PFSK-1 (cell line): ENCODE measurements at regions not wholly inside any gene's neighbourhood (a gene's known extent, or its start where the extent isn't known, plus 50 kb on each side); places are given as distances from the start of the nearest gene placed in this dataset.

ENCODE experiments used
- FOXP2 ChIP-seq: optimal IDR thresholded peaks from 2 replicates; pipeline ENCODE3; 2011; ENCODE audit warnings: borderline replicate concordance, control low read depth, inconsistent platforms; ENCODE audit not compliant: insufficient read depth; ENCODE audit errors: extremely low read length, extremely low read depth
- POLR2AphosphoS5 ChIP-seq: IDR thresholded peaks from 2 replicates; pipeline ENCODE4 v1.6.1; 2012; ENCODE audit warnings: low read depth, mild to moderate bottlenecking, control low read depth, low read length, moderate library complexity
- REST ChIP-seq, 2 experiments: IDR thresholded peaks; 2 replicates each; pipeline versions ENCODE4 v1.6.1 to v1.8.0; 2011 to 2012; ENCODE audit warnings: low read depth in 2 of 2, low read length in 2 of 2, control low read depth in 1 of 2, inconsistent platforms in 1 of 2, mild to moderate bottlenecking in 1 of 2, moderate library complexity in 1 of 2; ENCODE audit not compliant: insufficient read depth in 1 of 2
- SIN3A ChIP-seq: IDR thresholded peaks from 2 replicates; pipeline ENCODE4 v1.6.1; 2012; ENCODE audit warnings: mild to moderate bottlenecking, low read length, moderate library complexity, borderline replicate concordance; ENCODE audit not compliant: insufficient read depth
- TAF1 ChIP-seq: IDR thresholded peaks from 2 replicates; pipeline ENCODE4 v1.6.1; 2012; ENCODE audit warnings: low read length, control low read depth, borderline replicate concordance; ENCODE audit not compliant: insufficient read depth

- TF ChIP-seq SIN3A (no peak), POLR2AphosphoS5 (no peak), REST (IDR thresholded peaks at IDR 0.05; ENCODE audit: insufficient read depth in 1 of 2, low read depth in 2 of 2, low read length in 2 of 2) (no peak), FOXP2 (no peak)
These were observed 571.5 kb upstream of the TENM3 start for GRCh38 chr4:181671672-181672071.

- TF ChIP-seq POLR2AphosphoS5 (no peak), SIN3A (no peak), FOXP2 (no peak), REST (IDR thresholded peaks at IDR 0.05; ENCODE audit: insufficient read depth in 1 of 2, low read depth in 2 of 2, low read length in 2 of 2) (no peak)
These were observed 570.5 kb upstream of the TENM3 start for GRCh38 chr4:181672751-181673150.

GRCh38 chr4:181674315-181674875 lies 568.8 kb upstream of the TENM3 start:
- TF ChIP-seq SIN3A = no peak
- no peak for TF ChIP-seq FOXP2
- TF ChIP-seq POLR2AphosphoS5 = no peak
- no peak for TF ChIP-seq TAF1
- no peak for TF ChIP-seq REST (IDR thresholded peaks at IDR 0.05; ENCODE audit: insufficient read depth in 1 of 2, low read depth in 2 of 2, low read length in 2 of 2)

- no peak for TF ChIP-seq FOXP2
- TF ChIP-seq SIN3A = no peak
- TF ChIP-seq POLR2AphosphoS5 = no peak
- TF ChIP-seq REST (IDR thresholded peaks at IDR 0.05; ENCODE audit: insufficient read depth in 1 of 2, low read depth in 2 of 2, low read length in 2 of 2) = no peak
- no peak for TF ChIP-seq TAF1
These were observed 566.7 kb upstream of the TENM3 start for GRCh38 chr4:181676546-181676945.

GRCh38 chr4:181677201-181677600 lies 566.0 kb upstream of the TENM3 start:
- TF ChIP-seq REST (IDR thresholded peaks at IDR 0.05; ENCODE audit: insufficient read depth in 1 of 2, low read depth in 2 of 2, low read length in 2 of 2) (no peak), SIN3A (no peak), TAF1 (no peak), FOXP2 (no peak), POLR2AphosphoS5 (no peak)
